Neural progenitor cell (in vitro differentiated cells): ENCODE measurements at regions not wholly inside any gene's neighbourhood (a gene's known extent, or its start where the extent isn't known, plus 50 kb on each side); places are given as distances from the start of the nearest gene placed in this dataset.

ENCODE experiments used
- DNase-seq: peaks from one replicate; pipeline ENCODE4 v3.0.0-alpha.2; 2016; ENCODE audit warnings: low spot score
- H2AFZ ChIP-seq: fragments of 200-600 bp; sonication (generic); replicated peaks from 2 replicates; pipeline ENCODE4 v1.6.1; 2016; ENCODE audit warnings: antibody characterized with exemption
- H3F3A ChIP-seq: fragments of 200-600 bp; sonication (generic); 2 replicates; pipeline ENCODE4 v1.6.1; 2016; ENCODE audit warnings: antibody characterized with exemption, low read depth
- H3K27ac ChIP-seq: fragments of 200-600 bp; sonication (generic); 2 replicates; pipeline ENCODE4 v1.5.1; 2016; ENCODE audit warnings: mild to moderate bottlenecking
- H3K27me3 ChIP-seq: fragments of 200-600 bp; sonication (generic); 2 replicates; pipeline ENCODE4 v1.6.1; 2016; ENCODE audit warnings: mild to moderate bottlenecking, moderate library complexity
- H3K36me3 ChIP-seq: fragments of 200-600 bp; sonication (generic); 2 replicates; pipeline ENCODE4 v1.5.1; 2016
- H3K4me1 ChIP-seq: fragments of 200-600 bp; sonication (generic); 2 replicates; pipeline ENCODE4 v1.6.1; 2016; ENCODE audit warnings: mixed run types
- H3K4me2 ChIP-seq: fragments of 200-600 bp; sonication (generic); 2 replicates; pipeline ENCODE4 v1.6.1; 2016
- H3K4me3 ChIP-seq: fragments of 200-600 bp; sonication (generic); 2 replicates; pipeline ENCODE4 v1.5.1; 2016
- H3K79me2 ChIP-seq: fragments of 200-600 bp; sonication (generic); 2 replicates; pipeline ENCODE4 v1.6.1; 2016; ENCODE audit warnings: low read depth
- H3K9ac ChIP-seq: fragments of 200-600 bp; sonication (generic); 2 replicates; pipeline ENCODE4 v1.6.1; 2016
- H3K9me3 ChIP-seq: fragments of 200-600 bp; sonication (generic); 2 replicates; pipeline ENCODE4 v1.5.1; 2016; ENCODE audit warnings: low read depth
- H4K20me1 ChIP-seq: fragments of 200-600 bp; sonication (generic); 2 replicates; pipeline ENCODE4 v1.6.1; 2016; ENCODE audit warnings: low read depth
- H3K27ac Mint-ChIP-seq: 3 replicates; pipeline ENCODE4 v1.8.0; 2021; ENCODE audit warnings: mixed read lengths
- H3K27me3 Mint-ChIP-seq: 2 replicates; pipeline ENCODE4 v1.8.0; 2022; ENCODE audit warnings: low read depth, mild to moderate bottlenecking, inconsistent platforms, moderate library complexity, mixed read lengths; ENCODE audit not compliant: insufficient read depth
- H3K36me3 Mint-ChIP-seq: 3 replicates; pipeline ENCODE4 v1.8.0; 2021; ENCODE audit warnings: mixed read lengths
- H3K4me1 Mint-ChIP-seq: 3 replicates; pipeline ENCODE4 v1.8.0; 2021; ENCODE audit warnings: mixed read lengths
- H3K4me3 Mint-ChIP-seq: 3 replicates; pipeline ENCODE4 v1.8.0; 2021; ENCODE audit warnings: mild to moderate bottlenecking, moderate library complexity, mixed read lengths
- H3K9me3 Mint-ChIP-seq: 3 replicates; pipeline ENCODE4 v1.8.0; 2020; ENCODE audit warnings: mixed read lengths
- CTCF ChIP-seq: fragments of 200-600 bp; sonication (generic); IDR thresholded peaks from 2 replicates; pipeline ENCODE4 v1.5.1; 2017; ENCODE audit warnings: antibody characterized with exemption, mild to moderate bottlenecking
- EZH2 ChIP-seq: fragments of 200-600 bp; sonication (generic); IDR thresholded peaks from 2 replicates; pipeline ENCODE4 v1.6.1; 2017; ENCODE audit warnings: antibody characterized with exemption, mild to moderate bottlenecking, moderate library complexity
- EZH2phosphoT487 ChIP-seq: fragments of 200-600 bp; sonication (generic); IDR thresholded peaks from 2 replicates; pipeline ENCODE4 v1.6.1; 2017; ENCODE audit warnings: antibody characterized with exemption

GRCh38 chr19:30095171-30095570 lies 153.1 kb downstream of the URI1 start:
- TF ChIP-seq EZH2 (no peak), CTCF (no peak), EZH2phosphoT487 (no peak)
- H3K9ac ChIP-seq, result no peak overlapping the region
- H3K27ac ChIP-seq, result no peak overlapping the region
- no peak for DNase-seq
- Mint-ChIP-seq H3K27me3 (peaks cover 9% of the 10 kb centered on the region), H3K36me3 (no peaks in the 10 kb centered on the region), H3K4me3 (no peak overlapping the region), H3K4me1 (peaks cover 11% of the 10 kb centered on the region), H3K27ac (no peak overlapping the region), H3K9me3 (peaks cover 2% of the 10 kb centered on the region)
- no peak overlapping the region for H3K4me3 ChIP-seq
- no peaks in the 10 kb centered on the region for H3F3A ChIP-seq
- no peak overlapping the region for H3K4me2 ChIP-seq
- H3K4me1 ChIP-seq, result peaks cover 8% of the 10 kb centered on the region
- no peak overlapping the region for H2AFZ ChIP-seq
- no peaks in the 10 kb centered on the region for H3K27me3 ChIP-seq
- H4K20me1 ChIP-seq, result no peaks in the 10 kb centered on the region
- no peaks in the 10 kb centered on the region for H3K79me2 ChIP-seq
- H3K36me3 ChIP-seq, result no peaks in the 10 kb centered on the region
- no peaks in the 10 kb centered on the region for H3K9me3 ChIP-seq

GRCh38 chr19:30096596-30097370 lies 154.7 kb downstream of the URI1 start:
- Histone ChIP-seq H3K36me3 (no peaks in the 10 kb centered on the region), H3K9ac (no peak overlapping the region), H3F3A (no peaks in the 10 kb centered on the region), H2AFZ (no peak overlapping the region), H4K20me1 (no peaks in the 10 kb centered on the region), H3K4me2 (no peak overlapping the region), H3K9me3 (no peaks in the 10 kb centered on the region), H3K27ac (no peak overlapping the region), H3K4me1 (peaks cover 8% of the 10 kb centered on the region), H3K4me3 (no peak overlapping the region), H3K27me3 (no peaks in the 10 kb centered on the region), H3K79me2 (no peaks in the 10 kb centered on the region)
- Mint-ChIP-seq H3K9me3 (peaks cover 3% of the 10 kb centered on the region), H3K36me3 (no peaks in the 10 kb centered on the region), H3K4me3 (no peak overlapping the region), H3K4me1 (peaks cover 6% of the 10 kb centered on the region), H3K27ac (no peak overlapping the region), H3K27me3 (peaks cover 9% of the 10 kb centered on the region)
- TF ChIP-seq EZH2 (no peak), CTCF (no peak), EZH2phosphoT487 (no peak)
- no peak for DNase-seq

- DNase-seq, result no peak
- Mint-ChIP-seq H3K9me3 (peaks cover 3% of the 10 kb centered on the region), H3K4me1 (peaks cover 2% of the 10 kb centered on the region), H3K27me3 (peaks cover 10% of the 10 kb centered on the region), H3K36me3 (no peaks in the 10 kb centered on the region), H3K4me3 (no peak overlapping the region), H3K27ac (no peak overlapping the region)
- H3K4me1 ChIP-seq, result peaks cover 2% of the 10 kb centered on the region
- no peaks in the 10 kb centered on the region for H4K20me1 ChIP-seq
- H3K9ac ChIP-seq, result no peak overlapping the region
- H2AFZ ChIP-seq, result no peak overlapping the region
- no peaks in the 10 kb centered on the region for H3F3A ChIP-seq
- no peaks in the 10 kb centered on the region for H3K27me3 ChIP-seq
- TF ChIP-seq EZH2phosphoT487 (no peak), EZH2 (no peak), CTCF (no peak)
- no peak overlapping the region for H3K4me3 ChIP-seq
- no peaks in the 10 kb centered on the region for H3K9me3 ChIP-seq
- H3K4me2 ChIP-seq, result no peak overlapping the region
- no peaks in the 10 kb centered on the region for H3K36me3 ChIP-seq
- H3K27ac ChIP-seq, result no peak overlapping the region
- H3K79me2 ChIP-seq, result no peaks in the 10 kb centered on the region
Observed at GRCh38 chr19:30097746-30098280, 155.8 kb downstream of the URI1 start.
